Activated naive CD4-positive, alpha-beta T cell treated with anti-CD3 and anti-CD28 coated beads, Interleukin-2, amount 10 ng/mL, durations not matched to agents 7 days and 5 days (primary cell): ENCODE measurements at regions not wholly inside any gene's neighbourhood (a gene's known extent, or its start where the extent isn't known, plus 50 kb on each side); places are given as distances from the start of the nearest gene placed in this dataset.

ENCODE experiments used
- CTCF ChIA-PET: fragments of 350-600 bp; sonication (Branson Sonifier 250); formaldehyde crosslinking; loops from one replicate; lab custom pipeline; 2021; ENCODE audit warnings: antibody characterized with exemption; lab: Charles Lee
- DNase-seq: peaks from one replicate; pipeline ENCODE4 v3.0.0-alpha.2; 2020
- H3K27ac Mint-ChIP-seq: one replicate; pipeline ENCODE4 v1.8.0; 2021; ENCODE audit warnings: mild to moderate bottlenecking, moderate library complexity, mixed read lengths
- H3K27me3 Mint-ChIP-seq: one replicate; pipeline ENCODE4 v1.8.0; 2021; ENCODE audit warnings: mild to moderate bottlenecking, mixed read lengths
- H3K36me3 Mint-ChIP-seq: one replicate; pipeline ENCODE4 v1.8.0; 2021; ENCODE audit warnings: mixed read lengths
- H3K4me1 Mint-ChIP-seq: one replicate; pipeline ENCODE4 v1.8.0; 2021; ENCODE audit warnings: mixed read lengths
- H3K4me3 Mint-ChIP-seq: one replicate; pipeline ENCODE4 v1.8.0; 2021; ENCODE audit warnings: mild to moderate bottlenecking, moderate library complexity, mixed read lengths
- H3K9me3 Mint-ChIP-seq: one replicate; pipeline ENCODE4 v1.8.0; 2021; ENCODE audit warnings: mixed read lengths

DNA sequence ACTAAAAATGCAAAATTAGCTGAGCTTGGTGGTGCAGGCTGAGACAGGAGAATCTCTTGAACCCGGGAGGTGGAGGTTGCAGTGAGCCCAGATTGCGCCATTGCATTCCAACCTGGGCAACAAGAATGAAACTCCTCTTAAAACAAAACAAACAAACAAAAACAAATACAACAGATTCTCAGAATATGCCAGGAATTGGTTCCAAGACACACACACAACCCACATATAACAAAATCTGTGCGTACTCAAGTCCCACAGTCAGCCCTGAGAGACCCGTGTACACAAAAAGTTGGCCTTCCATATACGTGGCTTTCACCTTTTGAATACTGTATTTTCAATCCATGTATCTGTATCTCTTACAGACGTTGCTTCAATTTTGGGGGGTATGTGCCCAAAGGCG, 98.9 kb upstream of the MARCKS start:
- DNase-seq: no peak
- Mint-ChIP-seq H3K4me1 (no peaks in the 10 kb centered on the region), H3K4me3 (no peak overlapping the region), H3K9me3 (no peaks in the 10 kb centered on the region), H3K36me3 (no peaks in the 10 kb centered on the region), H3K27me3 (no peaks in the 10 kb centered on the region), H3K27ac (no peak overlapping the region)
- CTCF ChIA-PET: no interaction called here

DNA sequence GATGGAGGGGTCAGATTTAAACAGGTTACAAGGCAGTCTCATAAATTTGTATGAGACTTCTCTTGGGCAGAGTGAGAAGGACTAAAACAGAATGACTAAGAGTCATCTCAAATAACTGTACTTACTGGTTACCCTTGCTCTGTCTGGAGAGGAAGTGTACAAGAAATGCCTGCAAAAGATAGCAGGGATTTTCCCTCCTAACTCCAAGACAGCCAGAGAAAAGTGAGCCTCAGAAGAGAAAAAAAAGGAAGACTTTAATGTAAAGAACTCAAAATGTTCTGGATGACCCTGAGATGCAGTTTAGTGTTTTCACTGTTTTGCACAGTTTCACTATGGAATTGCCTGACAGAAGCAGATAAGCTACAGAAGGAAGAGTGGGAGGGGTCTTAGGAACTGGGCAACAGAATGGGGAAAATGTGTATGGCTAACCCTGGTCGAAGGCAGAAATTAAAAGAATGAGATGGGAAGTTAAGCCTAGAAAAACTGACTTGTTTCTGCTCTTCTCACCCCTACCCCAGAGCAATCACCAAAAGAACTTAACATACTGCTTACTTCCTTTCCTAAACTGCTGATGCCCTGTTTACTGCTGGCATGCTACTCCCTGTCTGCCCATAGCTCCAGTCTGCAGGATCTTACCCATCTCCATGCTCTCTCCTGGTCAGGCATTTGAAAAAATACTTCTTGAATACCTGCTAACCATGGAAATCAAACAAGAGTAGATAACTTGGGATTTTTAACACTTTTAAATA, 98.1 kb upstream of the MARCKS start:
- no peaks in the 10 kb centered on the region for H3K36me3 Mint-ChIP-seq
- H3K4me3 Mint-ChIP-seq: no peak overlapping the region
- no peaks in the 10 kb centered on the region for H3K27me3 Mint-ChIP-seq
- CTCF ChIA-PET: no interaction called here
- H3K27ac Mint-ChIP-seq: no peak overlapping the region
- H3K4me1 Mint-ChIP-seq: no peaks in the 10 kb centered on the region
- no peaks in the 10 kb centered on the region for H3K9me3 Mint-ChIP-seq
- no peak for DNase-seq

DNA sequence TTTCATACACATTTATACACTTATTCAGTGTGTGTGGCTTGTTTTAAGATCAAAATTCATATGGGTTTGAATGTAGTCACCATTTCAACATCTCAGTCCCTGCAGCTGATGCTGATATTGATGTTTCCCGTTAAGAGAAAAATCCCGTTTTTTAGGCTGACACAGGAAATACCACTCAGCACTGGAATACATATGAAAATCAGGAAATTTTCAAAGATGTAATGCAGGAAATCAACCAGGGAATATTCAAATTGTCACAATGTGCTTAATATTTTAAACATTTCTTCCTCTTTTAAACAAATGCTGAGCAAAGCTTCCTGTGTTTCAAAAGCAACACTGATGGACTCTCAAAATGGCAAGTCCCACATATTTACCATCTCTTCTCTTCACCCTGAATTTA, 94.5 kb upstream of the MARCKS start:
- CTCF ChIA-PET: no interaction called here
- Mint-ChIP-seq H3K27me3 (no peaks in the 10 kb centered on the region), H3K9me3 (no peaks in the 10 kb centered on the region), H3K4me3 (no peak overlapping the region), H3K27ac (no peak overlapping the region), H3K36me3 (no peaks in the 10 kb centered on the region), H3K4me1 (no peaks in the 10 kb centered on the region)
- DNase-seq: no peak

DNA sequence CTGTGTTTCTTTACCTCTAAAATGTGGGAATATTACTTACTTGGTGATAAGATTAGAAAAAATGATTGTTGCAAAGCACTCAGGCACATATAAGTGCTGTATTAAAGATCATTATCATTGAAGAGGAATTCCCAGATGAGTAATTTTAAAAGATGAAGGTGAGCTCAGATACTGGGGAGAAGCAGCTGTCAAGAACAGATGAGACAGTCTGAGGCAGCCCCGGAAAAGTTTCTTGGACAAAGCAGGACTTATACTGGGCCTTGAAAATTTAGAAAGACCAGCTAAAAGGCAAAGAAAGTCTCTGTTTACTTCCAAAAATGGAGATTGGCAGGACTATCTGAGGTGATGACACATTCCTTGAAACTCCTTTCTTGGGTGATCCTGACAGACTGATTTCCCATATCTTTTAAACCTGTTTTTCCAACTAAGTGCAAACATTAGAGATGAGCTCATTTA, 93.8 kb upstream of the MARCKS start:
- CTCF ChIA-PET: interaction anchor here (0.7 kb wide), 1 partner anchor 105 kb away, joined by 3 read pairs; no protein-coding TSS in a partner anchor
- no peak overlapping the region for H3K27ac Mint-ChIP-seq
- no peak overlapping the region for H3K4me3 Mint-ChIP-seq
- no peaks in the 10 kb centered on the region for H3K27me3 Mint-ChIP-seq
- H3K9me3 Mint-ChIP-seq: no peaks in the 10 kb centered on the region
- DNase-seq: no peak
- no peaks in the 10 kb centered on the region for H3K4me1 Mint-ChIP-seq
- H3K36me3 Mint-ChIP-seq: no peaks in the 10 kb centered on the region

DNA sequence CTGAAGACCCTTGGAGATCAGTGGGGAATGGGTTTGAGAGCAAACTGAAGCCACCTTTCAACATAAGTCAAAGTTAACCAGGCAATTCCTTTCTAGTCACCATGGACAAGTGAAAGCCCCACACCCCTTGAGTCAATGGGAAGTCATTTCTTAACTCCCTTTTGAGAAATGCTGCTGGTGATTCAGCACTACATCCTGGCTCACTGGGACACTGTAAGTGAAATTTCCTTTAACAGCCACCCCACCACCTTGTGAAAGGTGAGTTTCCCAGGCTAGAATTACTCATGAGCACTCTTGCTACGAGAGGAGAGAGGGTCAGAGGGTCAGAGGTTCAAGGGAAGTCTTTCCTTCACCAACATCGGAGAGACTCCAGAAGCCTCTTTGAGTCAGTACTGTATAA, 93.3 kb upstream of the MARCKS start:
- no peak for DNase-seq
- H3K4me1 Mint-ChIP-seq: no peaks in the 10 kb centered on the region
- no peaks in the 10 kb centered on the region for H3K27me3 Mint-ChIP-seq
- H3K27ac Mint-ChIP-seq: no peak overlapping the region
- CTCF ChIA-PET: interaction anchor here (0.7 kb wide), 1 partner anchor 105 kb away, joined by 3 read pairs; no protein-coding TSS in a partner anchor
- no peaks in the 10 kb centered on the region for H3K36me3 Mint-ChIP-seq
- no peak overlapping the region for H3K4me3 Mint-ChIP-seq
- H3K9me3 Mint-ChIP-seq: no peaks in the 10 kb centered on the region

DNA sequence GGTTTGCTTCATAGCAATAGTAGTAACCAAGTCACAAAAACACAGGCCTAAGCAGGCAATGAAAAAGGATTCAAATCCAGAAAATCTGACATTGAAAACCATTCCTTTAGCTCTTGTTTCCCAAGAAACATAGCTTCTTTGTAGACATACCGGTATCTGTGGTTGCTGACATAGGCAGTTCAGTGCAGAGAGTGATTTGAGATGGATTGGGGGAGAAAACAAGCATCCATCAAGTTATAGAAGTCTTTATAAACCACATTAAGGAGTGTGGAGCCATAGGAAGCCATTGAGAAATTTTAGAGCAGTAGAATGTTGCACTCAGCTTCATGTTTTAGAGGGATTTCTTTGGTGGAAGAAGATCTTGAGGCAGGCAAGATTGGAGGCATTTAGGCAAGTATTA, 91.2 kb upstream of the MARCKS start:
- H3K36me3 Mint-ChIP-seq: no peaks in the 10 kb centered on the region
- CTCF ChIA-PET: no interaction called here
- no peaks in the 10 kb centered on the region for H3K27me3 Mint-ChIP-seq
- no peaks in the 10 kb centered on the region for H3K9me3 Mint-ChIP-seq
- H3K4me3 Mint-ChIP-seq: no peak overlapping the region
- no peaks in the 10 kb centered on the region for H3K4me1 Mint-ChIP-seq
- H3K27ac Mint-ChIP-seq: no peak overlapping the region
- DNase-seq: no peak

DNA sequence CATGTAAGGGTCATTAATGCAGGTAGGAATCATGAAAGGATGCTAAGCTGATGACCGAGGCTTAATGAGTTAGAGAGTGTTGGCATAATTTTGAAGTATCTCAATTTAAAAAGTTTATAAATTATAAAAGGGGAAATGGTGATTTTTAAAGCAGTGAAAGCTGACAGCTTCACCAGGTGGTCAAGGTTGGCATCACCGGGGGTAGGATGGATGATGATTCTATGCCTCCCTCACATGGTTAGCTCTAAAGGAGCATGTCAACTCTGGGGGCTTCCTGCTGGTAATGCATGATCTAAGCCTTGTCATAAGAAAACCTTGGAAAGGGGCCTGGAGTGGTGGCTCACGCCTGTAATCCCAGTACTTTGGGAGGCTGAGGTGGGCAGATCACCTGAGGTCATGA, 89.2 kb upstream of the MARCKS start:
- H3K4me3 Mint-ChIP-seq: no peak overlapping the region
- no peaks in the 10 kb centered on the region for H3K36me3 Mint-ChIP-seq
- no peaks in the 10 kb centered on the region for H3K4me1 Mint-ChIP-seq
- no peak for DNase-seq
- CTCF ChIA-PET: interaction anchor here (0.7 kb wide), 1 partner anchor 18 kb away, joined by 3 read pairs; no protein-coding TSS in a partner anchor
- H3K9me3 Mint-ChIP-seq: no peaks in the 10 kb centered on the region
- no peaks in the 10 kb centered on the region for H3K27me3 Mint-ChIP-seq
- no peak overlapping the region for H3K27ac Mint-ChIP-seq

DNA sequence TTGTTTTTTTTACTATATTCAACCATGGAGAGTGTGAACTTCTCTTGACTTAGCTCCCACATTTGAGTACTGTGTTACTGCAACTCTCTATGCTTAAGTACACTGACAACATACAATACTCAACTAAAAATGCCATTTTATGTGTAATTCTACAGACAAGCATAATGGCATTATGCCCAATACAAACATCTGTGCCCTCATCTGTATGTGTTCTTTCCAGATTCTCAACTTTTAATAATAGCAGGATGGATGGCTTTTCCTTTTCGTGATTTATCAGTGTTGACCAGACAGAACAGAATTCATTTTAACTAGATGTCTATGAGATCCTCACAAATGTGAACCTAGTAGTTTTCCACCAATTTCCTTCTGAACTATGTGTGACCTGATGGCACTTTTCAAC, 84.2 kb upstream of the MARCKS start:
- no peak for DNase-seq
- H3K4me1 Mint-ChIP-seq: no peaks in the 10 kb centered on the region
- H3K27me3 Mint-ChIP-seq: no peaks in the 10 kb centered on the region
- CTCF ChIA-PET: no interaction called here
- no peak overlapping the region for H3K27ac Mint-ChIP-seq
- no peak overlapping the region for H3K4me3 Mint-ChIP-seq
- H3K36me3 Mint-ChIP-seq: no peaks in the 10 kb centered on the region
- H3K9me3 Mint-ChIP-seq: no peaks in the 10 kb centered on the region

DNA sequence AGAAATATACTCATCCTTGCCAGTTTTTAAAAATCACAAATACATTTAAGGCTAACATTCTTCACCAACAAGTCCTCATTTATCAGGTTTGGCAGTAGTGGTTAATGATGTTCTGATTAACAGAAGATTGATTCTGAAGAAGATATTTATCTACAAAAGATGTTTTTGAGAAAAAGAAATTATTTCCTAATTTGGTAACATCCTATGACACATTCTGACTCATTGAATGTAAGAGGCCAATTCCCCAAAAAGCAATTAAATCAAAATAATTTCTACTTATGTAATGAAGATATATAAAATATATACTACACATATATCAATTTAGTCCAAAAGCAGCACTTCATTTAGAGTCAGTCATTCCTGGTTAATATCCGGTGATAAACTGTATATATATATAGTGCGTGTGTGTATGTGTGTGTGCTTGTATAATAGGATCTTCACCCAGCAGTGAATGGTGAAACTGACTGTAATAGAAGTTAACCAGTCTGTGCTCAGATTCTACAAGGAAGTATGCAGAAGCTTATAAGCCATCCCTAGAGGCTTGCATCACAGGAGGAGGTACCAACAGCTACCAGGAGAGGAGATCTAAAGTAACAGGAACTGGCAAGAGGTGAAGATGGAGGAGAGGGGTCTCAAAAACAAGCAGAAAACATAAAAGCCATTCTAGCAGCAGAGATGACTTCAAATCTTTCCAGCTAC, 82.9 kb upstream of the MARCKS start:
- H3K27me3 Mint-ChIP-seq: no peaks in the 10 kb centered on the region
- no peaks in the 10 kb centered on the region for H3K36me3 Mint-ChIP-seq
- no peaks in the 10 kb centered on the region for H3K9me3 Mint-ChIP-seq
- no peak for DNase-seq
- H3K4me1 Mint-ChIP-seq: no peaks in the 10 kb centered on the region
- CTCF ChIA-PET: no interaction called here
- H3K27ac Mint-ChIP-seq: no peak overlapping the region
- no peak overlapping the region for H3K4me3 Mint-ChIP-seq

DNA sequence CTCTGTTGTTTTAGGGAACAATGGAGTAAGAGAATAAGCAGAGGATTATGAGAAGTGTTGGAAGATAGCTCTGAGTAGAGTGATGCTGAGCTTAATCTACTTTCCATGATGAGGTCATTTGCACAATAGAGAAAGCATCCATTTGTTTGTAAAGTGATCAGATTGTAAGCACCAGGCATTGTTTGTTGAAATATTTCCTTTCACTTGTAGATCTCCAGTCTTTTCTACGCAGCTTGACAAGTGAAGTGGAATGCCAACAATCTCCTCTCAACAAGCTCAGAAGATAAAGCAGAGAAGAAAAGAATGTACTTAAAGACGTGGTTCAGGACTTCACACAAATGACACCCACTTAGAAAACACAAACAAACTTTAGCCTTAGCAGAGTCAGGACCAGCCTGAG, 80.1 kb upstream of the MARCKS start:
- CTCF ChIA-PET: no interaction called here

DNA sequence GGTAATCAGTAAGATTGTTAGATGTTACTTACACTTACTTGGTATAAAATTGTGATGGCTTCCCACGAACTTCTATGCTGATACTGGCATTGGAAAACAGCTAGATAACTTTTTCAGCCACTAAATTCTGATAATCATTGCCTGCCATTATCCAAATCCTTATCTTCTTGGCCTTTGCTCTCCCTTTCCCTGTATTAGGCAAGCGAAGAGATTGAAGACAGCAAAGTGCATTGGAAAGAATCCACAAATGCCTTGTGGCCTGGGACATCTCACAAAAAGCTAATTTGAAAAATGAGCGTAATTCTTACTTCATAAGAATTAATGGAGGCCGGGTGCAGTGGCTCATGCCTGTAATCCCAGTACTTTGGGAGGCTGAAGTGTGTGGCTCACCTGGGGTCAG, 79.5 kb upstream of the MARCKS start:
- H3K27me3 Mint-ChIP-seq: no peaks in the 10 kb centered on the region
- no peaks in the 10 kb centered on the region for H3K4me1 Mint-ChIP-seq
- CTCF ChIA-PET: no interaction called here
- H3K9me3 Mint-ChIP-seq: no peaks in the 10 kb centered on the region
- no peak for DNase-seq
- no peaks in the 10 kb centered on the region for H3K36me3 Mint-ChIP-seq
- no peak overlapping the region for H3K27ac Mint-ChIP-seq
- no peak overlapping the region for H3K4me3 Mint-ChIP-seq

More for the DNA sequence above, 80.1 kb upstream of the MARCKS start:
- H3K36me3 Mint-ChIP-seq: no peaks in the 10 kb centered on the region
- H3K27me3 Mint-ChIP-seq: no peaks in the 10 kb centered on the region
- H3K27ac Mint-ChIP-seq: no peak overlapping the region
- no peaks in the 10 kb centered on the region for H3K4me1 Mint-ChIP-seq
- no peaks in the 10 kb centered on the region for H3K9me3 Mint-ChIP-seq
- DNase-seq: no peak
- no peak overlapping the region for H3K4me3 Mint-ChIP-seq

DNA sequence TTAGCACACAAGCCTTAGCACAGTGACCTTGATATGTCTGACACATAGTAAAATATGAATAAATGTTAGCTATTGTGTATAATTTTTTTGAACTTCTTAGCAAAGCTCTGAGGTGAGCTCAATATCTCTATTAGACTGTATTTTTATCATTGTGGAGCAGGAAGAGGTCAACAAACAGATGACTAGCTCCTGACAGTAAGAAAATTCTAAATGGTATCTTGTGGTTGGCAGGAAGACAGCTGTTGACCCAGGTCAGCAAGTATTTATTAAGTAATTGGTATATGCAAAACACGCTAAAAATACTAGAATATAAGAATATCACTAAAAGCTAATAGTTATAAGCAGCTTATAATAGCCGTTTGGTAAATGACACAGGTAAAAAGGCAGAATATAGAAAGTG, 77.5 kb upstream of the MARCKS start:
- Mint-ChIP-seq H3K27ac (no peak overlapping the region), H3K4me3 (no peak overlapping the region), H3K4me1 (no peaks in the 10 kb centered on the region), H3K9me3 (no peaks in the 10 kb centered on the region), H3K36me3 (no peaks in the 10 kb centered on the region), H3K27me3 (no peaks in the 10 kb centered on the region)
- CTCF ChIA-PET: no interaction called here
- DNase-seq: no peak

DNA sequence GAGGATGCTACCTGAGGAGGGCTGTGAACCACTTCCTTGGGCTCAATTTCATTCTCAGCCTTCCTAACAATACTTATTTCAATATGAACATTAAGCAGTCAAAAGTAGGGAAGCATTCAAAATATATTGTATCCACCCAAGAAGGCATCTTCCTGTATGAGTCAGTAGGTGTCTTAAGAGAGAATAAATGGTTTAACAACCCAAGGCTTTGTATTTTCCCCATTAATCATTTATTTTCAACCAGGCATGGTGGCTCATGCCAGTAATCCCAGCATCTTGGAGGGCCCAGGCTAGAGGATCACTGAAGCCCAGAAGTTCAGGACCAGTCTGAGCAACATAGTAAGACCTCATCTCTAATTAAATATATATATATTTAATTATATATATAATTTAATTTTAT, 74.5 kb upstream of the MARCKS start:
- H3K4me3 Mint-ChIP-seq: no peak overlapping the region
- no peak for DNase-seq
- no peaks in the 10 kb centered on the region for H3K4me1 Mint-ChIP-seq
- no peaks in the 10 kb centered on the region for H3K27me3 Mint-ChIP-seq
- CTCF ChIA-PET: no interaction called here
- H3K27ac Mint-ChIP-seq: no peak overlapping the region
- no peaks in the 10 kb centered on the region for H3K9me3 Mint-ChIP-seq
- no peaks in the 10 kb centered on the region for H3K36me3 Mint-ChIP-seq

DNA sequence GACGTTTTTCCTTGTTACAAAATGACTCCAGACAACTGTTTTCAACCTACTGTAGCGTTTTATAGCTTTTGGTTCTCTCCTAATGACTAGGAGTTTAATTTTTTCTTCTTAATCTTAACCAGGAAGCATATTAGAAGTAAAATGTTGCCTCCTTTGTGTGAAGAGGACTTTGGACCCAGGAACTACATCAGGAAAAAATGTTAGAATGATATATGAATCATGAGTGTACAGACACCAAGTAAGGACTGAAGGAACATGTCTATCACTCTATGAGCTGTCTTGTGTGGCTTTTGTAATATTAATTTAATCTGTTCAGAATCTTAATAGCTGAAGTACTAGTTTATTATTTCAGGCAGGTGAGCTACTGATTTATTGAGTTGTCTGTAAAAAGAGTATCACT, 71.0 kb upstream of the MARCKS start:
- CTCF ChIA-PET: interaction anchor here (0.9 kb wide), 1 partner anchor 18 kb away, joined by 3 read pairs; no protein-coding TSS in a partner anchor
- no peaks in the 10 kb centered on the region for H3K4me1 Mint-ChIP-seq
- DNase-seq: no peak
- H3K27ac Mint-ChIP-seq: no peak overlapping the region
- H3K36me3 Mint-ChIP-seq: no peaks in the 10 kb centered on the region
- H3K27me3 Mint-ChIP-seq: no peaks in the 10 kb centered on the region
- no peak overlapping the region for H3K4me3 Mint-ChIP-seq
- no peaks in the 10 kb centered on the region for H3K9me3 Mint-ChIP-seq

DNA sequence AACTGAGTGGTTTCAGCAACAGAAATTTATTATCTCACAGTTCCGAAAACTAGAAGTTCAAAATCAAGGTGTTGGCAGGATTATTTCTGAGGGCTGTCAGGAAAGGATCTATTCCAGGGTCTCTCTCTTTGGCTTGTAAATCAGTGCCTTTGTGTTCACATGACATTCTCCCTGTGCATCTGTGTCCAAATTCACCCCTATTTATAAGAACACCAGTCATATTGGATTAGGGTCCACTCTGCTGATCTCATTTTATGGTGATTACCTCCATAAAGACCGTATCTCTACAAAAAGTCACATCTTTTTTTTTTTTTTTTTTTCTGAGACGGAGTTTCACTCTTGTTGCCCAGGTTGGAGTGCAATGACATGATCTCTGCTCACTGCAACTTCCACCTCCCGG, 68.6 kb upstream of the MARCKS start:
- H3K4me1 Mint-ChIP-seq: no peaks in the 10 kb centered on the region
- no peaks in the 10 kb centered on the region for H3K9me3 Mint-ChIP-seq
- no peak overlapping the region for H3K4me3 Mint-ChIP-seq
- H3K27ac Mint-ChIP-seq: no peak overlapping the region
- CTCF ChIA-PET: no interaction called here
- no peaks in the 10 kb centered on the region for H3K36me3 Mint-ChIP-seq
- no peaks in the 10 kb centered on the region for H3K27me3 Mint-ChIP-seq
- no peak for DNase-seq
